ENCODE measurements at regions not wholly inside any gene's neighbourhood (a gene's known extent, or its start where the extent isn't known, plus 50 kb on each side); places are given as distances from the start of the nearest gene placed in this dataset.

DNA sequence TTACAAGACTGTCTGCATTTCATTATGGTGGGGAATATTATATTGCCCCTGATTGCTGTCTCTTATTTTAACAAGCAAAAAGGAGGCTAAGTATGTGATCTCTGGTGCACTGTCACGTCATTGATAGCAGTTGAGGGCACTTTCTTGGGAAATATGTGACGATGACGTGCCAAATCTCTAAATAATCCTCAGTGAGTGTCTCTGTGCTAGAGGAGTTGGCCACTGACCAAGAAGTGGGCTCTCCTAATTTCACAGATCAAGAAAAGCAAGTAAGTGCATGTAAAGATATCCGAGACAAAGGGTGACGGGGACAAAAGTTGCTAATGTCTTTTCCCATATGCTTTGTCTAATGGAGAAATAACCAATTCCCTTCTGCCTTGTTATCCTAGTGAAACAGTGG is 487.4 kb upstream of the TENM3 start:
- H3K27ac ChIP-seq (ENCODE audit: low read depth, low read length) = no peak overlapping the region
- no peaks in the 10 kb centered on the region for H3K4me1 ChIP-seq (ENCODE audit: control insufficient read depth in 1 of 2, insufficient read depth in 2 of 2, low read length in 2 of 2)
- H3K36me3 ChIP-seq (ENCODE audit: control insufficient read depth in 1 of 2, insufficient read depth in 2 of 2, low read length in 2 of 2) = no peaks in the 10 kb centered on the region
- no peaks in the 10 kb centered on the region for H3K9me3 ChIP-seq (ENCODE audit: control insufficient read depth in 1 of 2, insufficient read depth in 1 of 2, low read depth in 1 of 2, low read length in 2 of 2)
- no TSS peak for BruUV-seq (replicated peaks)
- H2AFZ ChIP-seq (ENCODE audit: low read depth, low read length, poor library complexity, severe bottlenecking) = no peak overlapping the region
- H3K79me2 ChIP-seq (ENCODE audit: insufficient read depth, low read length) = no peaks in the 10 kb centered on the region
- no peaks in the 10 kb centered on the region for H3K9me2 ChIP-seq (ENCODE audit: insufficient read depth)
- no peaks in the 10 kb centered on the region for H4K20me1 ChIP-seq (ENCODE audit: insufficient read depth)
- ATAC-seq = no peak
- TF ChIP-seq SIN3A (IDR thresholded peaks at IDR 0.05; ENCODE audit: low read depth) (no peak), SP1 (IDR thresholded peaks at IDR 0.05; ENCODE audit: low read depth) (no peak), EZH2phosphoT487 (IDR thresholded peaks at IDR 0.05; ENCODE audit: borderline replicate concordance) (no peak), RAD21 (IDR thresholded peaks at IDR 0.05; ENCODE audit: low read depth) (no peak), POLR2AphosphoS5 (IDR thresholded peaks at IDR 0.05; ENCODE audit: low read depth, low read length) (no peak), CBX3 (IDR thresholded peaks at IDR 0.05; ENCODE audit: low read depth) (no peak), SRF (IDR thresholded peaks at IDR 0.05; ENCODE audit: low read depth) (no peak), EGR1 (IDR thresholded peaks at IDR 0.05; ENCODE audit: low read depth) (no peak), ZNF274 (IDR thresholded peaks at IDR 0.05; ENCODE audit: low read depth, low read length) (no peak), TCF7L2 (IDR thresholded peaks at IDR 0.05; ENCODE audit: borderline replicate concordance, extremely low read depth, insufficient read depth, insufficient read length) (no peak), JUND (IDR thresholded peaks at IDR 0.05) (no peak), CEBPB (IDR thresholded peaks at IDR 0.05; ENCODE audit: low read depth) (no peak), ZFX (IDR thresholded peaks at IDR 0.05) (no peak), YY1 (IDR thresholded peaks at IDR 0.05; ENCODE audit: extremely low read depth, insufficient replicate concordance, low read depth, low read length) (no peak), EZH2 (IDR thresholded peaks at IDR 0.05) (no peak), REST (IDR thresholded peaks at IDR 0.05; ENCODE audit: low read depth) (no peak), ELF1 (IDR thresholded peaks at IDR 0.05; ENCODE audit: borderline replicate concordance, low read depth) (no peak)
- TF ChIP-seq, protein P1, sequence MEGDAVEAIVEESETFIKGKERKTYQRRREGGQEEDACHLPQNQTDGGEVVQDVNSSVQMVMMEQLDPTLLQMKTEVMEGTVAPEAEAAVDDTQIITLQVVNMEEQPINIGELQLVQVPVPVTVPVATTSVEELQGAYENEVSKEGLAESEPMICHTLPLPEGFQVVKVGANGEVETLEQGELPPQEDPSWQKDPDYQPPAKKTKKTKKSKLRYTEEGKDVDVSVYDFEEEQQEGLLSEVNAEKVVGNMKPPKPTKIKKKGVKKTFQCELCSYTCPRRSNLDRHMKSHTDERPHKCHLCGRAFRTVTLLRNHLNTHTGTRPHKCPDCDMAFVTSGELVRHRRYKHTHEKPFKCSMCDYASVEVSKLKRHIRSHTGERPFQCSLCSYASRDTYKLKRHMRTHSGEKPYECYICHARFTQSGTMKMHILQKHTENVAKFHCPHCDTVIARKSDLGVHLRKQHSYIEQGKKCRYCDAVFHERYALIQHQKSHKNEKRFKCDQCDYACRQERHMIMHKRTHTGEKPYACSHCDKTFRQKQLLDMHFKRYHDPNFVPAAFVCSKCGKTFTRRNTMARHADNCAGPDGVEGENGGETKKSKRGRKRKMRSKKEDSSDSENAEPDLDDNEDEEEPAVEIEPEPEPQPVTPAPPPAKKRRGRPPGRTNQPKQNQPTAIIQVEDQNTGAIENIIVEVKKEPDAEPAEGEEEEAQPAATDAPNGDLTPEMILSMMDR (IDR thresholded peaks at IDR 0.05 in 2 of 3, conservative IDR thresholded peaks at IDR 0.05 in 1 of 3; ENCODE audit: borderline replicate concordance in 1 of 3, insufficient read depth in 1 of 3, low read depth in 2 of 3, low read length in 2 of 3) = no peak
- no peak overlapping the region for H3K4me3 ChIP-seq (replicated peaks in 1 of 2; ENCODE audit: low read depth in 1 of 2, low read length in 2 of 2)
- no peak overlapping the region for H3K4me2 ChIP-seq (ENCODE audit: low read length)
- H3K9ac ChIP-seq (ENCODE audit: low read length) = no peak overlapping the region
- intact Hi-C loops (cut with micrococcal nuclease) = no loop called here
- no peak for DNase-seq (ENCODE audit: low read depth, low spot score)
- CTCF ChIA-PET = no interaction called here
- POLR2A ChIA-PET = no interaction called here
- peaks cover 15% of the 10 kb centered on the region for H3K27me3 ChIP-seq (ENCODE audit: insufficient read depth, low read length)
- RAD21 ChIA-PET (ENCODE audit: low non-redundant PET in 1 of 2, low total read pairs in 2 of 2, uncharacterized antibody in 2 of 2, unreplicated experiment in 2 of 2) = no interaction called here

All from HCT116 (cell line).